ENCODE measurements at regions not wholly inside any gene's neighbourhood (a gene's known extent, or its start where the extent isn't known, plus 50 kb on each side); places are given as distances from the start of the nearest gene placed in this dataset.

GRCh38 chr17:27232328-27232727, 61.6 kb upstream of the WSB1 start:
- no peak for TF ChIP-seq CTCF (IDR thresholded peaks at IDR 0.05; ENCODE audit: borderline replicate concordance, insufficient read depth, low read depth, low read length)
- no peak overlapping the region for H3K4me3 ChIP-seq (ENCODE audit: low read depth, low read length)

- TF ChIP-seq CTCF (IDR thresholded peaks at IDR 0.05; ENCODE audit: borderline replicate concordance, insufficient read depth, low read depth, low read length): no peak
- H3K4me3 ChIP-seq (ENCODE audit: low read depth, low read length): no peak overlapping the region
Observed at GRCh38 chr17:27233059-27233458, 60.9 kb upstream of the WSB1 start.

GRCh38 chr17:27233776-27234175, 60.1 kb upstream of the WSB1 start:
- no peak overlapping the region for H3K4me3 ChIP-seq (ENCODE audit: low read depth, low read length)
- TF ChIP-seq CTCF (IDR thresholded peaks at IDR 0.05; ENCODE audit: borderline replicate concordance, insufficient read depth, low read depth, low read length): no peak

GRCh38 chr17:27236717-27237315, 57.1 kb upstream of the WSB1 start:
- H3K4me3 ChIP-seq (ENCODE audit: low read depth, low read length): no peak overlapping the region

GRCh38 chr17:27237890-27238289, 56.0 kb upstream of the WSB1 start:
- H3K4me3 ChIP-seq (ENCODE audit: low read depth, low read length): no peak overlapping the region

More at GRCh38 chr17:27236717-27237315, 57.1 kb upstream of the WSB1 start:
- peak; percentile 68 for TF ChIP-seq CTCF (IDR thresholded peaks at IDR 0.05; ENCODE audit: borderline replicate concordance, insufficient read depth, low read depth, low read length)

GRCh38 chr17:27239046-27239445, 54.9 kb upstream of the WSB1 start:
- no peak overlapping the region for H3K4me3 ChIP-seq (ENCODE audit: low read depth, low read length)
- TF ChIP-seq CTCF (IDR thresholded peaks at IDR 0.05; ENCODE audit: borderline replicate concordance, insufficient read depth, low read depth, low read length): no peak

More at GRCh38 chr17:27237890-27238289, 56.0 kb upstream of the WSB1 start:
- TF ChIP-seq CTCF (IDR thresholded peaks at IDR 0.05; ENCODE audit: borderline replicate concordance, insufficient read depth, low read depth, low read length): no peak

- no peak for TF ChIP-seq CTCF (IDR thresholded peaks at IDR 0.05; ENCODE audit: borderline replicate concordance, insufficient read depth, low read depth, low read length)
- H3K4me3 ChIP-seq (ENCODE audit: low read depth, low read length): no peak overlapping the region
Observed at GRCh38 chr17:27239584-27239983, 54.3 kb upstream of the WSB1 start.

All from GM12875 (cell line).